ENCODE measurements at regions not wholly inside any gene's neighbourhood (a gene's known extent, or its start where the extent isn't known, plus 50 kb on each side); places are given as distances from the start of the nearest gene placed in this dataset.

DNA sequence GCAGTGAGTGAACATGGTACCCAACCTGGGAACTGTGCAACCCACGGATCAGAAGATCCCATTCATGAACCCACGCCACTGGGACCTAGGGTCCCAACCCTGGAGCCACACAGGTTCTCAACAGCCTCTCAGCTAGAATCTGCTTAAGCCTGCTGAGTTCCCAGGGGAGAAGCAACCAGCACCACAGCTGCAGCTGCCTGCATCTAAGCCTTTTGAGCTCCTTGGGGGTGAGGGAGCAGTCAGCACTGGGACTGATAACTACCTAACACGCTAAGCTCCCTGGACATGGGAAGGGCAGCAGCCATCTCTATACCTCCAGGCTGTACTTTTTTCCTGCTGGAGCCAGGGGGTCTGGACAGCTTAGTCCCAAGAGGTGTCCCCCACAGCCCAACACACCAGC, 179.3 kb downstream of the IL15 start:
- TF ChIP-seq, protein P1, sequence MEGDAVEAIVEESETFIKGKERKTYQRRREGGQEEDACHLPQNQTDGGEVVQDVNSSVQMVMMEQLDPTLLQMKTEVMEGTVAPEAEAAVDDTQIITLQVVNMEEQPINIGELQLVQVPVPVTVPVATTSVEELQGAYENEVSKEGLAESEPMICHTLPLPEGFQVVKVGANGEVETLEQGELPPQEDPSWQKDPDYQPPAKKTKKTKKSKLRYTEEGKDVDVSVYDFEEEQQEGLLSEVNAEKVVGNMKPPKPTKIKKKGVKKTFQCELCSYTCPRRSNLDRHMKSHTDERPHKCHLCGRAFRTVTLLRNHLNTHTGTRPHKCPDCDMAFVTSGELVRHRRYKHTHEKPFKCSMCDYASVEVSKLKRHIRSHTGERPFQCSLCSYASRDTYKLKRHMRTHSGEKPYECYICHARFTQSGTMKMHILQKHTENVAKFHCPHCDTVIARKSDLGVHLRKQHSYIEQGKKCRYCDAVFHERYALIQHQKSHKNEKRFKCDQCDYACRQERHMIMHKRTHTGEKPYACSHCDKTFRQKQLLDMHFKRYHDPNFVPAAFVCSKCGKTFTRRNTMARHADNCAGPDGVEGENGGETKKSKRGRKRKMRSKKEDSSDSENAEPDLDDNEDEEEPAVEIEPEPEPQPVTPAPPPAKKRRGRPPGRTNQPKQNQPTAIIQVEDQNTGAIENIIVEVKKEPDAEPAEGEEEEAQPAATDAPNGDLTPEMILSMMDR (IDR thresholded peaks at IDR 0.05), result no peak
- no peak for TF ChIP-seq POLR2A (IDR thresholded peaks at IDR 0.05)
